ENCODE measurements at regions not wholly inside any gene's neighbourhood (a gene's known extent, or its start where the extent isn't known, plus 50 kb on each side); places are given as distances from the start of the nearest gene placed in this dataset.

GRCh38 chrX:867966-868647 lies 237.5 kb downstream of the SHOX start:
- TF ChIP-seq CTCF (IDR thresholded peaks at IDR 0.05) (no peak), POLR2A (IDR thresholded peaks at IDR 0.05) (no peak)
